Natural killer cell (primary cell): ENCODE measurements at regions not wholly inside any gene's neighbourhood (a gene's known extent, or its start where the extent isn't known, plus 50 kb on each side); places are given as distances from the start of the nearest gene placed in this dataset.

ENCODE experiments used
- ATAC-seq, 3 donors: fragments of 150-1000 bp in 2 of 3; fragments of 200-7000 bp in 1 of 3; cut with Tn5 transposase; 1 replicate in 1 of 3; 2 replicates in 2 of 3; pipeline ENCODE4 v1.10.0; 2021; ENCODE audit warnings: mild to moderate bottlenecking in 2 of 3, moderate library complexity in 2 of 3
- DNase-seq, 2 donors: peaks; one replicate each; pipeline versions ENCODE4 v3.0.0 to v3.0.0-alpha.2; 2013 to 2021; ENCODE audit warnings: mixed read lengths in 1 of 2
- H3K27ac ChIP-seq: one replicate; pipeline ENCODE4 v1.5.1; 2013; ENCODE audit warnings: mild to moderate bottlenecking, low read length
- H3K27me3 ChIP-seq: one replicate; pipeline ENCODE4 v1.6.1; 2013; ENCODE audit warnings: low read length; ENCODE audit not compliant: control insufficient read depth, insufficient read depth
- H3K36me3 ChIP-seq: one replicate; pipeline ENCODE4 v1.6.1; 2013; ENCODE audit warnings: low read length; ENCODE audit not compliant: control insufficient read depth, insufficient read depth
- H3K4me1 ChIP-seq: one replicate; pipeline ENCODE4 v1.6.1; 2013; ENCODE audit warnings: low read length; ENCODE audit not compliant: control insufficient read depth, insufficient read depth
- H3K4me3 ChIP-seq: one replicate; pipeline ENCODE4 v1.5.1; 2013; ENCODE audit warnings: low read length
- H3K9me3 ChIP-seq: one replicate; pipeline ENCODE4 v1.6.1; 2013; ENCODE audit warnings: low read length; ENCODE audit not compliant: control insufficient read depth, insufficient read depth
- H3K27ac Mint-ChIP-seq, 2 donors: one replicate each; pipeline ENCODE4 v1.8.0; 2022; ENCODE audit warnings: mild to moderate bottlenecking in 2 of 2, mixed read lengths in 2 of 2, moderate library complexity in 1 of 2
- H3K27me3 Mint-ChIP-seq, 2 donors: one replicate each; pipeline ENCODE4 v1.8.0; 2022; ENCODE audit warnings: low read depth in 2 of 2, mixed read lengths in 2 of 2
- H3K36me3 Mint-ChIP-seq: one replicate; pipeline ENCODE4 v1.8.0; 2022; ENCODE audit warnings: mixed read lengths
- H3K4me1 Mint-ChIP-seq, 2 donors: one replicate each; pipeline ENCODE4 v1.8.0; 2022; ENCODE audit warnings: mixed read lengths in 2 of 2
- H3K4me3 Mint-ChIP-seq: one replicate; pipeline ENCODE4 v1.8.0; 2022; ENCODE audit warnings: mild to moderate bottlenecking, moderate library complexity, mixed read lengths
- H3K9me3 Mint-ChIP-seq, 2 donors: one replicate each; pipeline ENCODE4 v1.8.0; 2022; ENCODE audit warnings: mixed read lengths in 2 of 2
- WGBS: methylation state at CpG from one replicate; pipeline ENCODE4 v1.1.7; 2013; ENCODE audit warnings: missing lambda C conversion rate; ENCODE audit not compliant: insufficient coverage; 5-methylcytosine and 5-hydroxymethylcytosine counted together
- intact Hi-C: fragments of 100-400 bp; cut with micrococcal nuclease; formaldehyde crosslinking; loops from one replicate; pipeline ENCODE4 v1.14.2; 2022
- TF ChIP-seq, protein P1 (sequence below): fragments of 200-600 bp; IDR thresholded peaks from one replicate; pipeline ENCODE4 v1.8.0; 2022; ENCODE audit warnings: antibody characterized with exemption

DNA sequence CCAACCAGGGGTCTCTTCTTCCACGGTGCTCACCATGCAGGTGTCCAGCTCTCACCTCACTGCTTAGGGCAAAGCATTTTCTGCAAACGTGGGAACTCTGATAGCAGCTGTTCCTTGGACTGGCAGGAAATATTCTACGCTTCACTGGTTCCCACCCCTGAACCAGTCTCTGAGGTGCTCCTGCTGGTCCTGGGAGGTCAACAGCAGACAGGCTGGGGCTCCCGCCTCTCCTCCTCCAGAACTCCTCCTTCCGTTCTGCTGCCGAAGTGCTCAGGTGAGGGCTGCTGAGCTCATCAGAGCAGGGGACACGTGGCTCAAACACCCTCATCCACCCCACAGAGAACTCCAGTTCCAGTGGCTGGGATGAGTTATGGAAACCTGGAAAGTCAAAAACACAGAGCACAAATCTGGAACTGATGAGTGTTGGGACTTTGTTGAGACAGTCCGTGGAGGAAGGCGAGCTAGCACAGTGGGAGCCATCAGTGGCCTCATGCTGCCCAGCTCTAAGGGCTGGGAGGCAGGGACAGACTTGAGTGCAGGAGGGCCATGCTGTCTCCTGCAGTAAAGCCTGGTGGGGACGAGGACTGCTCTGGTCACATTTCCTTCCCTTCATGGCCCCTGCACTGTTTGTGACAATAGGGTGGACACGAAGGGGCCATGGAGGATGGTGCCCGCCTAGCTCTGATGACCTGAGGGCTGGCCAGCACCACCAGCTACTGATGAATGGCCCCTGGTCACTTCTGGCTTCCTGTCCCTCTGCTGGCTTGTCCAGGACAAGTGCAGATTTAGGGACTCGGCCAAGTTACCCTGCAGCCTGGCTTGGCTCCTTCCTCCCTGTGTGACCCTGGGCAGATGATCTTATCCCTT, 137.8 kb downstream of the KLF13 start:
- Histone ChIP-seq H3K36me3 (no peaks in the 10 kb centered on the region), H3K27ac (no peak overlapping the region), H3K9me3 (no peaks in the 10 kb centered on the region), H3K4me1 (no peaks in the 10 kb centered on the region), H3K27me3 (no peaks in the 10 kb centered on the region), H3K4me3 (no peak overlapping the region)
- intact Hi-C loops = no loop called here
- WGBS = 78% methylated on average over 13 of the region's 13 CpGs
- no peak overlapping the region for H3K27ac Mint-ChIP-seq
- H3K27me3 Mint-ChIP-seq = peaks cover 0 to 2% of the 10 kb centered on the region in 2 donors
- TF ChIP-seq, protein P1, sequence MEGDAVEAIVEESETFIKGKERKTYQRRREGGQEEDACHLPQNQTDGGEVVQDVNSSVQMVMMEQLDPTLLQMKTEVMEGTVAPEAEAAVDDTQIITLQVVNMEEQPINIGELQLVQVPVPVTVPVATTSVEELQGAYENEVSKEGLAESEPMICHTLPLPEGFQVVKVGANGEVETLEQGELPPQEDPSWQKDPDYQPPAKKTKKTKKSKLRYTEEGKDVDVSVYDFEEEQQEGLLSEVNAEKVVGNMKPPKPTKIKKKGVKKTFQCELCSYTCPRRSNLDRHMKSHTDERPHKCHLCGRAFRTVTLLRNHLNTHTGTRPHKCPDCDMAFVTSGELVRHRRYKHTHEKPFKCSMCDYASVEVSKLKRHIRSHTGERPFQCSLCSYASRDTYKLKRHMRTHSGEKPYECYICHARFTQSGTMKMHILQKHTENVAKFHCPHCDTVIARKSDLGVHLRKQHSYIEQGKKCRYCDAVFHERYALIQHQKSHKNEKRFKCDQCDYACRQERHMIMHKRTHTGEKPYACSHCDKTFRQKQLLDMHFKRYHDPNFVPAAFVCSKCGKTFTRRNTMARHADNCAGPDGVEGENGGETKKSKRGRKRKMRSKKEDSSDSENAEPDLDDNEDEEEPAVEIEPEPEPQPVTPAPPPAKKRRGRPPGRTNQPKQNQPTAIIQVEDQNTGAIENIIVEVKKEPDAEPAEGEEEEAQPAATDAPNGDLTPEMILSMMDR = no peak
- no peaks in the 10 kb centered on the region for H3K9me3 Mint-ChIP-seq
- ATAC-seq (no peak), DNase-seq (no peak)
- no peaks in the 10 kb centered on the region for H3K36me3 Mint-ChIP-seq
- peaks cover 0 to 8% of the 10 kb centered on the region in 2 donors for H3K4me1 Mint-ChIP-seq
- no peak overlapping the region for H3K4me3 Mint-ChIP-seq

DNA sequence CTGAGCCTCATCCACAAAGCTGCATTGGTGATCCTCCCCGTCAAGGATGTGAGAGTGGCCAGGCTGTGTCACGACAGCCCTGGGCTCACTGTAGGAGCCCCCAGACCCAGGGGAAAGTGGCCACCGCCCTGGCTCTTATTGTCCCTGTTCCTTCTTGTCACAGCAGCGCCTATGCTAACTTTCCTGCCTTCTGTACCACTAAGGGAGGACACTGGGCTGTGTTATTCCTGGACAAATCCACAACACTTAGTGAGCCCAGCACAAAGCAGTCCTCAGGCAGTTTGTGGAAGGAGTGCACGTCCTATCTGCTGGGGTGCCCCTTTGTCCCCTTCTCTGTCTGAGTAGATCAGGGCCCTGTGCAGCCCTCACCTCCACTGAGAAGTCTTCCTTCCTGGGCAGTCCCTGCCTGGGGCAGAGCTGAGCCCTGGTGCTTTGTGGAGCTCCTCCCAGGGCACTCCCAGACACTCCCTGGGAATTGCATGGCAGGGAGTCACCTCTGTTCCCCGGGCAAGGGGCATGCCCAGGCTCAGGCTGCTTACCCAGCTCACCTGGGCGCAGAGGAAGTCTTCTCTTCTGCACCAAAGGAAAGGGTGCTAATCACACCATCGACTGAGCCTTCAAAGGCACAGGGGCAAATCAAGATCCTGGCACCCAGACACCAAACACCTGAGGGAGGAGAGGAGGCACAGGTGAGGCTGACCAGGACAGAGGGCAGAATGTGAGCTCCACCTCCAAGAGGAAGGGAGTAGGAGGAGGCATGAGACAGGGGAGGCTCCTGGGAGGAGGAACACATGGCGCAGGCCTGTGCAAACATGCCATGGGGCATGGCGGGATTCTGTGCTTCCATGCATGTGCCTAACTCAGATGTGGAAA, 138.7 kb downstream of the KLF13 start:
- no peak for DNase-seq
- TF ChIP-seq, protein P1 = no peak
- H3K36me3 ChIP-seq = no peaks in the 10 kb centered on the region
- no peak overlapping the region for H3K4me3 ChIP-seq
- no peak overlapping the region for H3K27ac ChIP-seq
- Mint-ChIP-seq H3K27me3 (peaks cover 0 to 2% of the 10 kb centered on the region in 2 donors), H3K36me3 (no peaks in the 10 kb centered on the region), H3K27ac (no peak overlapping the region), H3K9me3 (no peaks in the 10 kb centered on the region), H3K4me3 (no peak overlapping the region), H3K4me1 (peaks cover 0 to 8% of the 10 kb centered on the region in 2 donors)
- intact Hi-C loops = no loop called here
- WGBS = 80% methylated on average over 10 of the region's 10 CpGs
- no peaks in the 10 kb centered on the region for H3K4me1 ChIP-seq
- H3K27me3 ChIP-seq = no peaks in the 10 kb centered on the region
- ATAC-seq = peak in 1 of 3 donors; percentile 34
- H3K9me3 ChIP-seq = no peaks in the 10 kb centered on the region

DNA sequence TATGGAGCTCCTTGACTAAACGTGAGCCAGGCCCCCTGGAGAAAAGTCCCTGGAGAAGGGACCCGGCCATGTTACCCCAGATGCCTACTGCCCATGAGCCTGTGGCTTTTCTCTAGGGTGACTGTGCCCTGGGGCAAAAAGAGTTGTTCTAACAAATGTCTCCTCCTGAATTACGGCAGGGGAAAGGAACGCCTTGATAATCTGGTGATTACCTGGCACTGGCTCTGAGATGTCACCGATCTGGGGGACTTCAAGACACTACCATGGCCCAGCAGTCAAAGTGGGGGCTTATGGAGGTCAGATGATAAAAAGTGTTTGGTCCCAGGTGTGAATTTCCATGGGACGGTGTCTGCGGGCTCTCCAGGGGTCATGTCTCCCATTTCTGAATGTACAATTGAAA, 140.7 kb downstream of the KLF13 start:
- peaks cover 10% of the 10 kb centered on the region for H3K4me1 ChIP-seq
- Mint-ChIP-seq H3K27me3 (peaks cover 0 to 2% of the 10 kb centered on the region in 2 donors), H3K27ac (no peak overlapping the region), H3K36me3 (no peaks in the 10 kb centered on the region), H3K9me3 (no peaks in the 10 kb centered on the region), H3K4me3 (no peak overlapping the region), H3K4me1 (peaks cover 19 to 22% of the 10 kb centered on the region in 2 donors)
- no peak for ATAC-seq
- H3K27me3 ChIP-seq = no peaks in the 10 kb centered on the region
- DNase-seq = no peak
- no peak overlapping the region for H3K4me3 ChIP-seq
- intact Hi-C loops = no loop called here
- H3K27ac ChIP-seq = no peak overlapping the region
- no peaks in the 10 kb centered on the region for H3K9me3 ChIP-seq
- no peaks in the 10 kb centered on the region for H3K36me3 ChIP-seq
- TF ChIP-seq, protein P1 = no peak
- WGBS = 92% methylated on average over 7 of the region's 7 CpGs
